Loucy (cell line): ENCODE measurements at regions not wholly inside any gene's neighbourhood (a gene's known extent, or its start where the extent isn't known, plus 50 kb on each side); places are given as distances from the start of the nearest gene placed in this dataset.

Source experiments
- H2AFZ ChIP-seq: fragments of 200-600 bp; sonication (generic); 2 replicates; pipeline ENCODE4 v1.6.0; 2016; ENCODE audit warnings: antibody characterized with exemption, mild to moderate bottlenecking, low read length, moderate library complexity
- H3F3A ChIP-seq: fragments of 200-600 bp; 2 replicates; pipeline ENCODE4 v1.6.0; 2016; ENCODE audit warnings: antibody characterized with exemption, low read depth, mild to moderate bottlenecking
- H3K27me3 ChIP-seq: fragments of 200-600 bp; sonication (generic); 2 replicates; pipeline ENCODE4 v1.6.1; 2014; ENCODE audit warnings: low read length, mild to moderate bottlenecking; ENCODE audit not compliant: insufficient read depth, poor library complexity, severe bottlenecking
- H3K36me3 ChIP-seq: fragments of 200-600 bp; sonication (generic); 2 replicates; pipeline ENCODE4 v1.6.1; 2016; ENCODE audit warnings: low read length; ENCODE audit not compliant: insufficient read depth
- H3K4me1 ChIP-seq: fragments of 200-600 bp; sonication (generic); 2 replicates; pipeline ENCODE4 v1.5.1; 2014; ENCODE audit warnings: low read length, mild to moderate bottlenecking; ENCODE audit not compliant: insufficient read depth, poor library complexity, severe bottlenecking
- H3K4me2 ChIP-seq: fragments of 200-600 bp; sonication (generic); 2 replicates; pipeline ENCODE4 v1.6.0; 2014; ENCODE audit warnings: antibody characterized with exemption, low read length, low read depth, mild to moderate bottlenecking; ENCODE audit not compliant: poor library complexity, severe bottlenecking
- H3K4me3 ChIP-seq: fragments of 200-600 bp; sonication (generic); 2 replicates; pipeline ENCODE4 v1.5.1; 2014; ENCODE audit warnings: low read length, mild to moderate bottlenecking, mixed read lengths; ENCODE audit not compliant: poor library complexity, severe bottlenecking
- H3K79me2 ChIP-seq: fragments of 200-600 bp; sonication (generic); 2 replicates; pipeline ENCODE4 v1.6.1; 2014; ENCODE audit warnings: low read length; ENCODE audit not compliant: insufficient read depth
- H3K9ac ChIP-seq: fragments of 200-600 bp; sonication (generic); 2 replicates; pipeline ENCODE4 v1.6.0; 2014; ENCODE audit warnings: mild to moderate bottlenecking, low read depth, low read length, moderate library complexity; ENCODE audit not compliant: poor library complexity, severe bottlenecking
- H3K9me2 ChIP-seq: fragments of 200-600 bp; sonication (generic); replicated peaks from 2 replicates; pipeline ENCODE4 v1.6.1; 2016; ENCODE audit warnings: low read depth, low read length, mixed read lengths
- H3K9me3 ChIP-seq: fragments of 200-600 bp; sonication (generic); 2 replicates; pipeline ENCODE4 v1.6.1; 2014; ENCODE audit warnings: mild to moderate bottlenecking, antibody characterized with exemption, low read length, low read depth; ENCODE audit not compliant: insufficient read depth
- H4K20me1 ChIP-seq: fragments of 200-600 bp; sonication (generic); 2 replicates; pipeline ENCODE4 v1.6.0; 2014; ENCODE audit warnings: antibody characterized with exemption, low read length, mild to moderate bottlenecking; ENCODE audit not compliant: insufficient read depth, poor library complexity, severe bottlenecking
- CTCF ChIP-seq: fragments of 200-600 bp; sonication (generic); conservative IDR thresholded peaks from 2 replicates; pipeline ENCODE4 v1.5.1; 2014; ENCODE audit warnings: mild to moderate bottlenecking, antibody characterized with exemption, low read length
- EZH2phosphoT487 ChIP-seq: fragments of 200-600 bp; IDR thresholded peaks from 2 replicates; pipeline ENCODE4 v1.6.1; 2018; ENCODE audit warnings: antibody characterized with exemption, mild to moderate bottlenecking, moderate library complexity, borderline replicate concordance

GRCh38 chr5:4356201-4356600 is 760.6 kb downstream of the IRX1 start:
- H2AFZ ChIP-seq = no peak overlapping the region
- H3K4me3 ChIP-seq = no peak overlapping the region

GRCh38 chr5:4359847-4360246 is 764.2 kb downstream of the IRX1 start:
- H3K79me2 ChIP-seq = no peaks in the 10 kb centered on the region
- no peaks in the 10 kb centered on the region for H4K20me1 ChIP-seq
- H3K4me3 ChIP-seq = no peak overlapping the region
- no peak overlapping the region for H3K4me2 ChIP-seq
- H3K9ac ChIP-seq = no peak overlapping the region
- H3F3A ChIP-seq = no peaks in the 10 kb centered on the region
- no peak overlapping the region for H2AFZ ChIP-seq
- H3K27me3 ChIP-seq = no peaks in the 10 kb centered on the region
- H3K9me3 ChIP-seq = no peaks in the 10 kb centered on the region
- H3K36me3 ChIP-seq = no peaks in the 10 kb centered on the region
- H3K4me1 ChIP-seq = no peaks in the 10 kb centered on the region
- TF ChIP-seq EZH2phosphoT487 (no peak), CTCF (no peak)
- no peaks in the 10 kb centered on the region for H3K9me2 ChIP-seq

More at GRCh38 chr5:4356201-4356600, 760.6 kb downstream of the IRX1 start:
- Histone ChIP-seq H3K9ac (no peak overlapping the region), H3K36me3 (no peaks in the 10 kb centered on the region), H4K20me1 (no peaks in the 10 kb centered on the region), H3K4me1 (no peaks in the 10 kb centered on the region), H3K4me2 (no peak overlapping the region), H3K9me3 (no peaks in the 10 kb centered on the region), H3F3A (no peaks in the 10 kb centered on the region), H3K79me2 (no peaks in the 10 kb centered on the region), H3K9me2 (no peaks in the 10 kb centered on the region), H3K27me3 (no peaks in the 10 kb centered on the region)
- no peak for TF ChIP-seq EZH2phosphoT487
- no peak for TF ChIP-seq CTCF

GRCh38 chr5:4361753-4362152 is 766.1 kb downstream of the IRX1 start:
- Histone ChIP-seq H3K4me2 (no peak overlapping the region), H3K4me3 (no peak overlapping the region), H3F3A (no peaks in the 10 kb centered on the region), H3K9me2 (no peaks in the 10 kb centered on the region), H3K27me3 (no peaks in the 10 kb centered on the region), H3K4me1 (no peaks in the 10 kb centered on the region), H3K36me3 (no peaks in the 10 kb centered on the region), H3K79me2 (no peaks in the 10 kb centered on the region), H3K9me3 (no peaks in the 10 kb centered on the region), H2AFZ (no peak overlapping the region), H3K9ac (no peak overlapping the region), H4K20me1 (no peaks in the 10 kb centered on the region)
- TF ChIP-seq EZH2phosphoT487 (no peak), CTCF (no peak)
